Right lobe of liver (tissue), 4 donors: ENCODE measurements at regions not wholly inside any gene's neighbourhood (a gene's known extent, or its start where the extent isn't known, plus 50 kb on each side); places are given as distances from the start of the nearest gene placed in this dataset.

Source experiments
- POLR2A ChIP-seq: fragments of 450-650 bp; IDR thresholded peaks from one replicate; pipeline ENCODE4 v1.6.1; 2017; ENCODE audit warnings: antibody characterized with exemption, mild to moderate bottlenecking
- TF ChIP-seq, protein P1 (sequence below), 4 donors: fragments of 200-600 bp in 3 of 4; fragments of 450-650 bp in 1 of 4; IDR thresholded peaks; one replicate each; pipeline versions ENCODE4 v1.5.1 to v1.8.0; 2016 to 2022; ENCODE audit warnings: antibody characterized with exemption in 4 of 4, mild to moderate bottlenecking in 2 of 4
- donor health status: DM: no; HTN: no; CAD: no.
- donor health status: DM: no; HTN: no; CAD: no.
- donor health status: DM: no; HTN: yes; CAD: no.

DNA sequence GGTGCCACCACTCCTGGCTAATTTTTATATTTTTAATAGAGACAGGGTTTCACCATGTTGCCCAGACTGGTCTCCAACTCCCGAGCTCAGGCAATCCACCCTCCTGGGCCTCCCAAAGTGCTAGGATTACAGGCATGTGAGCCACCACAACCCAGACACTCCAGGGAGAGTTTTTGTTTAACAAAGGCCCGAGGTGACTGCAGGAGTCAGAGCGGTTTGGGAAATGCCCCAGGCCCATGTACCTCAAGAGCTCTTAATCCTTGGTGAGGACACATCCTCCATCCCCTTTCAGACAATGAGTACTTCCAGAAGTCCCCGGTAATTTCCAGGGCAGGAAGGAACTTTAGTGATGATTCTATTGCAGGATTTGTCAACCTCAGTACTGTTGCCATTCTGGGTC, 176.0 kb downstream of the ESRRB start:
- no peak for TF ChIP-seq POLR2A
- TF ChIP-seq, protein P1, sequence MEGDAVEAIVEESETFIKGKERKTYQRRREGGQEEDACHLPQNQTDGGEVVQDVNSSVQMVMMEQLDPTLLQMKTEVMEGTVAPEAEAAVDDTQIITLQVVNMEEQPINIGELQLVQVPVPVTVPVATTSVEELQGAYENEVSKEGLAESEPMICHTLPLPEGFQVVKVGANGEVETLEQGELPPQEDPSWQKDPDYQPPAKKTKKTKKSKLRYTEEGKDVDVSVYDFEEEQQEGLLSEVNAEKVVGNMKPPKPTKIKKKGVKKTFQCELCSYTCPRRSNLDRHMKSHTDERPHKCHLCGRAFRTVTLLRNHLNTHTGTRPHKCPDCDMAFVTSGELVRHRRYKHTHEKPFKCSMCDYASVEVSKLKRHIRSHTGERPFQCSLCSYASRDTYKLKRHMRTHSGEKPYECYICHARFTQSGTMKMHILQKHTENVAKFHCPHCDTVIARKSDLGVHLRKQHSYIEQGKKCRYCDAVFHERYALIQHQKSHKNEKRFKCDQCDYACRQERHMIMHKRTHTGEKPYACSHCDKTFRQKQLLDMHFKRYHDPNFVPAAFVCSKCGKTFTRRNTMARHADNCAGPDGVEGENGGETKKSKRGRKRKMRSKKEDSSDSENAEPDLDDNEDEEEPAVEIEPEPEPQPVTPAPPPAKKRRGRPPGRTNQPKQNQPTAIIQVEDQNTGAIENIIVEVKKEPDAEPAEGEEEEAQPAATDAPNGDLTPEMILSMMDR (IDR thresholded peaks at IDR 0.05), result no peak
